Panc1 (cell line): ENCODE measurements at regions not wholly inside any gene's neighbourhood (a gene's known extent, or its start where the extent isn't known, plus 50 kb on each side); places are given as distances from the start of the nearest gene placed in this dataset.

Experiments used
- ATAC-seq: fragments of 200-7000 bp; cut with Tn5 transposase; 2 replicates; pipeline ENCODE4 v1.9.1; 2020; ENCODE audit warnings: mild to moderate bottlenecking, moderate library complexity
- BruUV-seq: library from RNA; stranded (reverse); fragments of 400-500 nt; replicated peaks from 2 replicates; lab custom pipeline; 2021; lab: Mats Ljungman, UMichigan
- CTCF ChIA-PET: fragments of 300-600 bp; sonication (Branson Sonifier 250); formaldehyde crosslinking; loops from one replicate; lab custom pipeline; 2022; ENCODE audit warnings: antibody characterized with exemption; lab: Charles Lee
- POLR2A ChIA-PET: fragments of 300-600 bp; sonication (Branson Sonifier 250); formaldehyde crosslinking; loops from one replicate; lab custom pipeline; 2022; ENCODE audit warnings: antibody characterized with exemption; lab: Charles Lee
- DNase-seq: peaks from one replicate; pipeline ENCODE4 v3.0.0-alpha.2; 2010; ENCODE audit warnings: low read depth, low spot score
- H3K27ac ChIP-seq: 2 replicates; pipeline ENCODE4 v1.5.1; 2011; ENCODE audit warnings: mild to moderate bottlenecking, low read length, inconsistent platforms
- H3K27me3 ChIP-seq: fragments of 200-500 bp; sonication (Bioruptor generic); 2 replicates; pipeline ENCODE4 v1.6.0; 2014; ENCODE audit warnings: low read length, inconsistent platforms; ENCODE audit not compliant: control insufficient read depth, insufficient read depth
- H3K36me3 ChIP-seq: fragments of 200-500 bp; sonication (Bioruptor generic); 2 replicates; pipeline ENCODE4 v1.5.1; 2014; ENCODE audit warnings: inconsistent platforms, mild to moderate bottlenecking, low read length, moderate library complexity; ENCODE audit not compliant: control insufficient read depth, insufficient read depth
- H3K4me1 ChIP-seq: 2 replicates; pipeline ENCODE4 v1.5.1; 2011; ENCODE audit warnings: inconsistent platforms, mild to moderate bottlenecking, low read length, moderate library complexity; ENCODE audit not compliant: control insufficient read depth, insufficient read depth
- H3K4me3 ChIP-seq, 2 experiments: 2 replicates each; pipeline ENCODE4 v1.5.1; 2011 to 2012; ENCODE audit warnings: low read depth in 2 of 2, low read length in 2 of 2, mild to moderate bottlenecking in 2 of 2, inconsistent platforms in 1 of 2, moderate library complexity in 1 of 2
- H3K9me3 ChIP-seq: fragments of 200-500 bp; sonication (Bioruptor generic); 2 replicates; pipeline ENCODE4 v1.5.1; 2014; ENCODE audit warnings: low read depth, mild to moderate bottlenecking, inconsistent platforms, low read length, moderate library complexity; ENCODE audit not compliant: control insufficient read depth, insufficient read depth
- POLR2AphosphoS5 ChIP-seq: IDR thresholded peaks from 2 replicates; pipeline ENCODE4 v1.6.1; 2012; ENCODE audit warnings: mild to moderate bottlenecking, low read depth, low read length, moderate library complexity
- SIN3A ChIP-seq: IDR thresholded peaks from 2 replicates; pipeline ENCODE4 v1.6.1; 2012; ENCODE audit warnings: low read depth, mild to moderate bottlenecking, low read length, moderate library complexity, borderline replicate concordance; ENCODE audit not compliant: insufficient read depth
- TCF7L2 ChIP-seq: IDR thresholded peaks from 2 replicates; pipeline ENCODE4 v1.6.1; 2011; ENCODE audit warnings: mild to moderate bottlenecking, low read depth, low read length, inconsistent platforms
- in situ Hi-C: cut with HindIII; loops from 2 replicates; pipeline ENCODE4 v1.10.0; 2016; ENCODE audit warnings: low sequenced_read_pairs, low pct_unique_long_range_greater_than_20kb
- intact Hi-C: fragments of 100-400 bp; cut with micrococcal nuclease; formaldehyde crosslinking; loops from one replicate; pipeline ENCODE4 v1.10.0; 2022; ENCODE audit not compliant: unreplicated experiment
- TF ChIP-seq, protein P1 (sequence below): fragments of 450-650 bp; IDR thresholded peaks from 2 replicates; pipeline ENCODE4 v1.5.1; 2017; ENCODE audit warnings: mild to moderate bottlenecking
- TF ChIP-seq, protein P2 (sequence below), 2 experiments: IDR thresholded peaks; 2 replicates each; pipeline ENCODE4 v1.6.1; 2011 to 2012; ENCODE audit warnings: low read depth in 2 of 2, control low read depth in 1 of 2, low read length in 1 of 2, mild to moderate bottlenecking in 1 of 2, moderate library complexity in 1 of 2; ENCODE audit not compliant: insufficient read depth in 1 of 2

- Histone ChIP-seq H3K4me1 (no peaks in the 10 kb centered on the region), H3K4me3 (no peak overlapping the region), H3K27me3 (no peaks in the 10 kb centered on the region), H3K9me3 (no peaks in the 10 kb centered on the region), H3K27ac (no peak overlapping the region), H3K36me3 (no peaks in the 10 kb centered on the region)
- no peak for ATAC-seq
- CTCF ChIA-PET: no interaction called here
- DNase-seq: no peak
- TF ChIP-seq, protein P1, sequence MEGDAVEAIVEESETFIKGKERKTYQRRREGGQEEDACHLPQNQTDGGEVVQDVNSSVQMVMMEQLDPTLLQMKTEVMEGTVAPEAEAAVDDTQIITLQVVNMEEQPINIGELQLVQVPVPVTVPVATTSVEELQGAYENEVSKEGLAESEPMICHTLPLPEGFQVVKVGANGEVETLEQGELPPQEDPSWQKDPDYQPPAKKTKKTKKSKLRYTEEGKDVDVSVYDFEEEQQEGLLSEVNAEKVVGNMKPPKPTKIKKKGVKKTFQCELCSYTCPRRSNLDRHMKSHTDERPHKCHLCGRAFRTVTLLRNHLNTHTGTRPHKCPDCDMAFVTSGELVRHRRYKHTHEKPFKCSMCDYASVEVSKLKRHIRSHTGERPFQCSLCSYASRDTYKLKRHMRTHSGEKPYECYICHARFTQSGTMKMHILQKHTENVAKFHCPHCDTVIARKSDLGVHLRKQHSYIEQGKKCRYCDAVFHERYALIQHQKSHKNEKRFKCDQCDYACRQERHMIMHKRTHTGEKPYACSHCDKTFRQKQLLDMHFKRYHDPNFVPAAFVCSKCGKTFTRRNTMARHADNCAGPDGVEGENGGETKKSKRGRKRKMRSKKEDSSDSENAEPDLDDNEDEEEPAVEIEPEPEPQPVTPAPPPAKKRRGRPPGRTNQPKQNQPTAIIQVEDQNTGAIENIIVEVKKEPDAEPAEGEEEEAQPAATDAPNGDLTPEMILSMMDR: no peak
- TF ChIP-seq, protein P2, sequence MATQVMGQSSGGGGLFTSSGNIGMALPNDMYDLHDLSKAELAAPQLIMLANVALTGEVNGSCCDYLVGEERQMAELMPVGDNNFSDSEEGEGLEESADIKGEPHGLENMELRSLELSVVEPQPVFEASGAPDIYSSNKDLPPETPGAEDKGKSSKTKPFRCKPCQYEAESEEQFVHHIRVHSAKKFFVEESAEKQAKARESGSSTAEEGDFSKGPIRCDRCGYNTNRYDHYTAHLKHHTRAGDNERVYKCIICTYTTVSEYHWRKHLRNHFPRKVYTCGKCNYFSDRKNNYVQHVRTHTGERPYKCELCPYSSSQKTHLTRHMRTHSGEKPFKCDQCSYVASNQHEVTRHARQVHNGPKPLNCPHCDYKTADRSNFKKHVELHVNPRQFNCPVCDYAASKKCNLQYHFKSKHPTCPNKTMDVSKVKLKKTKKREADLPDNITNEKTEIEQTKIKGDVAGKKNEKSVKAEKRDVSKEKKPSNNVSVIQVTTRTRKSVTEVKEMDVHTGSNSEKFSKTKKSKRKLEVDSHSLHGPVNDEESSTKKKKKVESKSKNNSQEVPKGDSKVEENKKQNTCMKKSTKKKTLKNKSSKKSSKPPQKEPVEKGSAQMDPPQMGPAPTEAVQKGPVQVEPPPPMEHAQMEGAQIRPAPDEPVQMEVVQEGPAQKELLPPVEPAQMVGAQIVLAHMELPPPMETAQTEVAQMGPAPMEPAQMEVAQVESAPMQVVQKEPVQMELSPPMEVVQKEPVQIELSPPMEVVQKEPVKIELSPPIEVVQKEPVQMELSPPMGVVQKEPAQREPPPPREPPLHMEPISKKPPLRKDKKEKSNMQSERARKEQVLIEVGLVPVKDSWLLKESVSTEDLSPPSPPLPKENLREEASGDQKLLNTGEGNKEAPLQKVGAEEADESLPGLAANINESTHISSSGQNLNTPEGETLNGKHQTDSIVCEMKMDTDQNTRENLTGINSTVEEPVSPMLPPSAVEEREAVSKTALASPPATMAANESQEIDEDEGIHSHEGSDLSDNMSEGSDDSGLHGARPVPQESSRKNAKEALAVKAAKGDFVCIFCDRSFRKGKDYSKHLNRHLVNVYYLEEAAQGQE (IDR thresholded peaks at IDR 0.05; ENCODE audit: insufficient read depth in 1 of 2, low read depth in 2 of 2, low read length in 1 of 2): no peak
- TF ChIP-seq TCF7L2 (no peak), SIN3A (no peak), POLR2AphosphoS5 (no peak)
- intact Hi-C loops (no loop called here), in situ Hi-C loops (no loop called here)
- POLR2A ChIA-PET: no interaction called here
- BruUV-seq: no TSS peak
These were observed 73.1 kb upstream of the GAS1 start for GRCh38 chr9:87020169-87020950.

DNA sequence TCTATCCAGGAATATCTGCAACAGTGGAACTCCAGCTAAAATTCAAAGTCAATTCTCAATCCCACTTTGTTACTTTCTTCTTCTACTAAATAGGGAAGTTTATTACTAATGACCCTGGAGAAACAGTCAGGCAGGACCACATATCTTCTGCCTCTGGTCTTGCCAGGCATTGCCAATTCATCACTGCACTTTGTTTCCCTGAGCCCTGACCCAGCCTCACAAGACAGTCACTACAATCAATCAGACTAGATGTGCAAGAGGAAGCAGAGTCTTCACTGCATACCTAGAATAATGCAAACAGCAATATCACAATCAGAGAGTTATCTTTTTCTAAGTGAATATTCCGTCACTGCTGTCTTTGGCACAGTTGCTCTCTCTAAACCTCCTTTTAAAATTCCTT is 74.9 kb upstream of the GAS1 start:
- no peak for ATAC-seq
- Histone ChIP-seq H3K4me1 (no peaks in the 10 kb centered on the region), H3K27me3 (no peaks in the 10 kb centered on the region), H3K27ac (no peak overlapping the region), H3K36me3 (no peaks in the 10 kb centered on the region), H3K4me3 (no peak overlapping the region), H3K9me3 (no peaks in the 10 kb centered on the region)
- intact Hi-C loops (no loop called here), in situ Hi-C loops (no loop called here)
- ChIA-PET POLR2A (no interaction called here), CTCF (no interaction called here)
- TF ChIP-seq, protein P2 (IDR thresholded peaks at IDR 0.05; ENCODE audit: insufficient read depth in 1 of 2, low read depth in 2 of 2, low read length in 1 of 2): no peak
- TF ChIP-seq SIN3A (no peak), TCF7L2 (no peak), POLR2AphosphoS5 (no peak)
- TF ChIP-seq, protein P1: no peak
- DNase-seq: no peak
- BruUV-seq: no TSS peak
